Ascending aorta (tissue), 2 donors: ENCODE measurements at regions not wholly inside any gene's neighbourhood (a gene's known extent, or its start where the extent isn't known, plus 50 kb on each side); places are given as distances from the start of the nearest gene placed in this dataset.

Experiments used
- DNase-seq, 2 donors: peaks; one replicate each; pipeline ENCODE4 v3.0.0-alpha.2; 2019; ENCODE audit warnings: low spot score in 2 of 2
- H3K27ac ChIP-seq, 2 donors: fragments of 200-600 bp; sonication (generic); one replicate each; pipeline ENCODE4 v1.5.1; 2016 to 2017; ENCODE audit warnings: mild to moderate bottlenecking in 1 of 2
- H3K27me3 ChIP-seq: fragments of 200-600 bp; sonication (generic); one replicate; pipeline ENCODE4 v1.5.1; 2017
- H3K36me3 ChIP-seq, 2 donors: fragments of 200-600 bp; sonication (generic); one replicate each; pipeline ENCODE4 v1.5.1; 2016
- H3K4me1 ChIP-seq, 2 donors: fragments of 200-600 bp; sonication (generic); one replicate each; pipeline ENCODE4 v1.5.1; 2016 to 2017; ENCODE audit warnings: mild to moderate bottlenecking in 1 of 2
- H3K4me3 ChIP-seq, 2 donors: fragments of 200-600 bp; sonication (generic); one replicate each; pipeline ENCODE4 v1.5.1; 2016 to 2017; ENCODE audit warnings: mild to moderate bottlenecking in 1 of 2
- H3K9me3 ChIP-seq, 2 donors: fragments of 200-600 bp; sonication (generic); one replicate each; pipeline ENCODE4 v1.5.1; 2016
- intact Hi-C: fragments of 100-400 bp; cut with DNase I; formaldehyde crosslinking; loops from one replicate; pipeline ENCODE4 v1.15.1; 2023
- TF ChIP-seq, protein P1 (sequence below), 3 experiments: fragments of 200-600 bp in 2 of 3; fragments of 450-650 bp in 1 of 3; sonication (generic) in 2 of 3; IDR thresholded peaks; one replicate each; pipeline ENCODE4 v1.5.1; 2016 to 2019; ENCODE audit warnings: antibody characterized with exemption in 3 of 3, mild to moderate bottlenecking in 1 of 3, moderate library complexity in 1 of 3

DNA sequence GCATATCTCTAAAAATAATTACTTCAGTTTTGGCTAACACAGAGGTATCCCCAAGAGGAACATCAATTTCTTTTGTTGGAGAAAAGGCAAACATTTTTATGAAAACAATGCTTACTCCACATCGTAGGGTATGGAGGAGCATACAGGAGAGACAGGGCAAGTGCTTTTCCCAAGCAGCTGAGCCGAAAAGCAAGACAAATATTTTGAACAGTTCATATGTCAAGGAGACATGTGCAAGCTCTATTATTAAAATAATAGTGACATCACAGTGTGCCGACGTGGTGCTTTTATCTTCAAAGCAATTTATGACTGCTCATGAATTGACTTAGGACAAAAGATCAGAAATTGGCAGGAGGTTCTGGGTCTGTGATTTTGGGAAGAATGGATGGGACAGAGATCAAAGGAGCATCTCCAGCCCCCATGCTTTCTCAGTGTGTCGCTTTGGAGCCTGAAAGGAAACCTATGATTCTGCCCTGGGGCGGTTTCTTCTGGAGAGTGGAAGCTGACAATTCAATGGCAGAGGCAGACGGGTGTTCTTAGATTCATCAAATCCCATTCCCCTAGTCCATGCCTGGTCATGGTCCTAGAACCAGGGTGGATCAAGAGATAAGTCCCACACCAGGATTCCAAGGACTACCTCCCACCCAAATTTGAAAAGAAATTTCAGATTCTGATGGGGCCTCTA, 97.1 kb downstream of the JCAD start:
- Histone ChIP-seq H3K4me1 (peaks cover 3 to 30% of the 10 kb centered on the region in 2 donors), H3K27me3 (no peaks in the 10 kb centered on the region), H3K27ac (no peak overlapping the region), H3K36me3 (no peaks in the 10 kb centered on the region), H3K4me3 (no peak overlapping the region), H3K9me3 (no peaks in the 10 kb centered on the region)
- DNase-seq = peak in 1 of 2 donors; percentile 55
- intact Hi-C loops = no loop called here
- TF ChIP-seq, protein P1, sequence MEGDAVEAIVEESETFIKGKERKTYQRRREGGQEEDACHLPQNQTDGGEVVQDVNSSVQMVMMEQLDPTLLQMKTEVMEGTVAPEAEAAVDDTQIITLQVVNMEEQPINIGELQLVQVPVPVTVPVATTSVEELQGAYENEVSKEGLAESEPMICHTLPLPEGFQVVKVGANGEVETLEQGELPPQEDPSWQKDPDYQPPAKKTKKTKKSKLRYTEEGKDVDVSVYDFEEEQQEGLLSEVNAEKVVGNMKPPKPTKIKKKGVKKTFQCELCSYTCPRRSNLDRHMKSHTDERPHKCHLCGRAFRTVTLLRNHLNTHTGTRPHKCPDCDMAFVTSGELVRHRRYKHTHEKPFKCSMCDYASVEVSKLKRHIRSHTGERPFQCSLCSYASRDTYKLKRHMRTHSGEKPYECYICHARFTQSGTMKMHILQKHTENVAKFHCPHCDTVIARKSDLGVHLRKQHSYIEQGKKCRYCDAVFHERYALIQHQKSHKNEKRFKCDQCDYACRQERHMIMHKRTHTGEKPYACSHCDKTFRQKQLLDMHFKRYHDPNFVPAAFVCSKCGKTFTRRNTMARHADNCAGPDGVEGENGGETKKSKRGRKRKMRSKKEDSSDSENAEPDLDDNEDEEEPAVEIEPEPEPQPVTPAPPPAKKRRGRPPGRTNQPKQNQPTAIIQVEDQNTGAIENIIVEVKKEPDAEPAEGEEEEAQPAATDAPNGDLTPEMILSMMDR (IDR thresholded peaks at IDR 0.05) = no peak

DNA sequence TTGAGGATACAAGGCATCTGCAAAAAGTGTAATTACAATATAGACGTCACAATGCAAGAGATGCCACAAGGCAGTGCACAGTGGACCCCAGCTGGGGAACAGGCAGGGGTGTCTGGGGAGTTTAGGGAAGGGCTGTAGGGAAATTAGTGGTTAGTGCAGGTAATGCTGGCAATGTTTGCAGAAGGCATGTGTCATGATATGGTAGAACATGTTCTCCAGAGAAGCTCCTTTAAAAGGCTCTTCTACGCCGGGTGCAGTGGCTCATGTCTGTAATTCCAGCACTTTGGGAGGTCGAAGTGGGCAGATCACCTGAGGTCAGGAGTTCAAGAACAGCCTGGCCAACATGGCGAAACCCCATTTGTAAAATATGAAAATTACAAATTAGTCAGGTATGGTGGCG, 98.0 kb downstream of the JCAD start:
- no peak overlapping the region for H3K4me3 ChIP-seq
- no peaks in the 10 kb centered on the region for H3K9me3 ChIP-seq
- intact Hi-C loops = no loop called here
- DNase-seq = peak in 1 of 2 donors; percentile 60
- no peaks in the 10 kb centered on the region for H3K27me3 ChIP-seq
- H3K36me3 ChIP-seq = no peaks in the 10 kb centered on the region
- H3K4me1 ChIP-seq = peaks cover 3 to 32% of the 10 kb centered on the region in 2 donors
- TF ChIP-seq, protein P1 (IDR thresholded peaks at IDR 0.05) = no peak
- H3K27ac ChIP-seq = no peak overlapping the region

DNA sequence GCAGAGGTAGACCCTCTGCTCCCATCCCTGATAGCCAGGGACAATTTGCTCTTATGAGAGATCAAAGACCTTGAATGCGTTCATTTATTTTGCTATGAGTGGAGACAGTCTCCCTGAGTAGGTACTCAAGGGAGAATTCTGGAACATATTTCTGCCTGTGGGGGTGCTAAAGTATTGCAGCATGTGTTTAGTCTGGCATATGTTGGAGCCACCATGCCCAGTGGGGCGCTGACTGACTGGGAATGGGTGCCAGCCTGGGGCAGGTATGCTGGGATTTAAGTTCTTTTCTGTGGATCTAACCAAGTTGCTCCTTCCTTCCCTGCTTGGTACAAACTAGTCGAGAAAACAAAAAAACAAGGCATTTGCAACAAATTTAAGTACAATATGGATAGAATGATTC, 99.1 kb downstream of the JCAD start:
- Histone ChIP-seq H3K9me3 (no peaks in the 10 kb centered on the region), H3K4me1 (peaks cover 3 to 32% of the 10 kb centered on the region in 2 donors), H3K4me3 (no peak overlapping the region), H3K27ac (peak overlapping the region in 1 of 2 donors; percentile 25), H3K36me3 (no peaks in the 10 kb centered on the region), H3K27me3 (no peaks in the 10 kb centered on the region)
- TF ChIP-seq, protein P1 (IDR thresholded peaks at IDR 0.05) = no peak
- intact Hi-C loops = no loop called here
- peak in 1 of 2 donors; percentile 65 for DNase-seq

DNA sequence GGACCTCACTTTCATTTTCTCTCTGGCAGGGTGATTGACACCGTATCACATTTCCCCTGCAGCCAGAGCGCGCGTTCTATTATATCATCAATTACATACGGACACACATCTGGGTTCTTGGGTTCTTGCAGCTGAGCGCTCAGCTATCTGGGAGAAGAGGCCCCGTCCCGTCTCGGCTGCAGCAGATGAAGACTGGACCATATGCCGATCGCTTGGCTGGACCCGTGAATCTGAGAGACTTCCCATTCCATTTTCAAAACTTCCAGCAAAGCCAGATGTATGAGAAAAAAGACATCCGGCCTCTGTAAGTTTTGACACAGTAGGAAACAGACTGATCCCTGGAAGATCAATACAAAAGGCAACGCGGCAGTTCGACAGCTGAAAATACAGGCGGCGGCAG, 99.8 kb downstream of the JCAD start:
- H3K27me3 ChIP-seq = no peaks in the 10 kb centered on the region
- no peaks in the 10 kb centered on the region for H3K9me3 ChIP-seq
- H3K36me3 ChIP-seq = no peaks in the 10 kb centered on the region
- no peak for DNase-seq
- intact Hi-C loops = no loop called here
- TF ChIP-seq, protein P1 (IDR thresholded peaks at IDR 0.05) = no peak
- no peak overlapping the region for H3K4me3 ChIP-seq
- H3K4me1 ChIP-seq = peaks cover 3 to 32% of the 10 kb centered on the region in 2 donors
- H3K27ac ChIP-seq = no peak overlapping the region

DNA sequence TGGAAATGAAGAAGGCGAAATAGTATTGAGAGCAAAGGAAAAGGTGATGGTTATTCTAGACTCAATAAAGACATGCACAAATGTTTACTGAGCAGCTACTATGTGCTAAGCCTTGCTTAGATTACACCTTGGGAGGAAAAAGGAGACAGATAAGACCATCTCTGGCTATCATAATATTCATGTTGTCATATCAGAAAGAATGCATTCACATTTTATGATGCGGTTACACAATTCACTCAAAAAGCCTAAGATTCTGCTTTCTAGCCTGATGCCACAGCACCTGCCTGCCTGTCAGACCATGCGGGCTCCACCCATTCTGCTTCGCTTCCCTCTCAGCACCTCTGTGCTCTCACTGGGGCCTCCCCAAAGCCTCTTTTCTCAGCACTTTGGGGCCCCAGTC, 100.9 kb downstream of the JCAD start:
- peak overlapping the region; percentile 60 to 75 for H3K27ac ChIP-seq
- intact Hi-C loops = no loop called here

More for the DNA sequence above, 100.9 kb downstream of the JCAD start:
- H3K4me1 ChIP-seq = peaks cover 3 to 32% of the 10 kb centered on the region in 2 donors
- no peaks in the 10 kb centered on the region for H3K27me3 ChIP-seq
- no peak overlapping the region for H3K4me3 ChIP-seq
- H3K36me3 ChIP-seq = no peaks in the 10 kb centered on the region
- DNase-seq = peak in 1 of 2 donors; percentile 22
- TF ChIP-seq, protein P1 (IDR thresholded peaks at IDR 0.05) = no peak
- no peaks in the 10 kb centered on the region for H3K9me3 ChIP-seq
